Epithelial cell of esophagus (primary cell): ENCODE measurements at regions not wholly inside any gene's neighbourhood (a gene's known extent, or its start where the extent isn't known, plus 50 kb on each side); places are given as distances from the start of the nearest gene placed in this dataset.
"Not testable (repeated sequence)": the region's sequence is repeated elsewhere in the genome, so short reads cannot be mapped to it uniquely, and the experiment has no call there.

Source experiments
- DNase-seq: peaks from one replicate; pipeline ENCODE4 v3.0.0; 2010; ENCODE audit warnings: low read depth
- H3K4me3 ChIP-seq: 2 replicates; pipeline ENCODE4 v1.5.1; 2011; ENCODE audit warnings: mild to moderate bottlenecking, low read length, control low read depth
- TF ChIP-seq, protein P1 (sequence below): IDR thresholded peaks from 2 replicates; pipeline ENCODE4 v1.5.1; 2011; ENCODE audit warnings: low read depth, mild to moderate bottlenecking, low read length, control low read depth, inconsistent platforms; ENCODE audit not compliant: insufficient read depth; ENCODE audit errors: missing control alignments

- not testable (repeated sequence) for H3K4me3 ChIP-seq, DNase-seq
These were observed 54.0 kb downstream of the CYP26A1 start for GRCh38 chr10:93127642-93128215.

- DNase-seq: no peak
- H3K4me3 ChIP-seq: no peak overlapping the region
- TF ChIP-seq, protein P1, sequence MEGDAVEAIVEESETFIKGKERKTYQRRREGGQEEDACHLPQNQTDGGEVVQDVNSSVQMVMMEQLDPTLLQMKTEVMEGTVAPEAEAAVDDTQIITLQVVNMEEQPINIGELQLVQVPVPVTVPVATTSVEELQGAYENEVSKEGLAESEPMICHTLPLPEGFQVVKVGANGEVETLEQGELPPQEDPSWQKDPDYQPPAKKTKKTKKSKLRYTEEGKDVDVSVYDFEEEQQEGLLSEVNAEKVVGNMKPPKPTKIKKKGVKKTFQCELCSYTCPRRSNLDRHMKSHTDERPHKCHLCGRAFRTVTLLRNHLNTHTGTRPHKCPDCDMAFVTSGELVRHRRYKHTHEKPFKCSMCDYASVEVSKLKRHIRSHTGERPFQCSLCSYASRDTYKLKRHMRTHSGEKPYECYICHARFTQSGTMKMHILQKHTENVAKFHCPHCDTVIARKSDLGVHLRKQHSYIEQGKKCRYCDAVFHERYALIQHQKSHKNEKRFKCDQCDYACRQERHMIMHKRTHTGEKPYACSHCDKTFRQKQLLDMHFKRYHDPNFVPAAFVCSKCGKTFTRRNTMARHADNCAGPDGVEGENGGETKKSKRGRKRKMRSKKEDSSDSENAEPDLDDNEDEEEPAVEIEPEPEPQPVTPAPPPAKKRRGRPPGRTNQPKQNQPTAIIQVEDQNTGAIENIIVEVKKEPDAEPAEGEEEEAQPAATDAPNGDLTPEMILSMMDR: no peak
These were observed 58.3 kb downstream of the CYP26A1 start for GRCh38 chr10:93131986-93132385.

GRCh38 chr10:93138113-93138870 lies 64.6 kb downstream of the CYP26A1 start:
- TF ChIP-seq, protein P1: no peak
- DNase-seq: peak; percentile 98
- no peak overlapping the region for H3K4me3 ChIP-seq

- H3K4me3 ChIP-seq: no peak overlapping the region
- TF ChIP-seq, protein P1: no peak
- no peak for DNase-seq
These were observed 65.5 kb downstream of the CYP26A1 start for GRCh38 chr10:93139059-93139655.

DNA sequence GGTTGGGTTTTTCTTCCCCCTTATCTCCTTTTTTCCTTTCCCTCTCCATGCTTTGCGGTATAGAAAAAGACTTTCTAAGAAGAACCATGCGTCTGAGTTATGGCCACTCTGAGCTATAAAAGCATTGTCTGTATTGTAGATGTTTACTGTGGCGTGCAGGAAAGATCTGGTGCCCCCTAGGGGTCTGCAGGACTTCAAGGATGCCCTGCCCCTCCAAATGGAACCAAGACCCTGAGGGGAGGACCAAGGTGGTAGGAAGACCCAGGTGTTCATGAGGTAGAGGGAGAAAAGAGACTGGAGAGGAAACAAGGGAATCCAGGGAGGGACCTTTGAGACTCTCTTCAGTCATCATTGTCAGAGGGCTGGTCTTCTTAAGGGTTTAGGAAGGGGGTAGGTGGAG lies 68.8 kb downstream of the CYP26A1 start:
- DNase-seq: no peak
- TF ChIP-seq, protein P1: no peak

GRCh38 chr10:93143281-93143680 lies 69.6 kb downstream of the CYP26A1 start:
- no peak overlapping the region for H3K4me3 ChIP-seq
- TF ChIP-seq, protein P1: no peak
- no peak for DNase-seq

More for the DNA sequence above, 68.8 kb downstream of the CYP26A1 start:
- H3K4me3 ChIP-seq: no peak overlapping the region

DNA sequence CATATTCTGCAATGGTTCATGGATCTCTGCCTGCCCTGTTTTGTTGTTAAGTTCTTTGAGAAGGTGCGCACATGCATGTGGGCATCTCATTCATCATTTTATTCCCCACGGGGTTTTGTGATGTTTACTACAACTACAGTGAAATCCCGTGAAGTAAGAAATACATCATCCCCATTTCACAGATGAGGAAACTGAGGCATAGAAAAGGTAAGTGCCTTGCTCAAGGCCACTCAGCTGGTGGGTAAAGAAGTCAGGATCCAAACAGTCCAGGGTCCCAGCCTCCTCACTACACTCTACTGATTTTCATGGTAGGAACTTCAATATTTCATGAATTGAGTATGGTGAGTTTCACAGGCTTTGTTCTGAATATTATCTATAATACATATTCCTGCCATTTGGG lies 72.6 kb downstream of the CYP26A1 start:
- TF ChIP-seq, protein P1: no peak
- H3K4me3 ChIP-seq: no peak overlapping the region
- no peak for DNase-seq
